ENCODE measurements at regions not wholly inside any gene's neighbourhood (a gene's known extent, or its start where the extent isn't known, plus 50 kb on each side); places are given as distances from the start of the nearest gene placed in this dataset.

DNA sequence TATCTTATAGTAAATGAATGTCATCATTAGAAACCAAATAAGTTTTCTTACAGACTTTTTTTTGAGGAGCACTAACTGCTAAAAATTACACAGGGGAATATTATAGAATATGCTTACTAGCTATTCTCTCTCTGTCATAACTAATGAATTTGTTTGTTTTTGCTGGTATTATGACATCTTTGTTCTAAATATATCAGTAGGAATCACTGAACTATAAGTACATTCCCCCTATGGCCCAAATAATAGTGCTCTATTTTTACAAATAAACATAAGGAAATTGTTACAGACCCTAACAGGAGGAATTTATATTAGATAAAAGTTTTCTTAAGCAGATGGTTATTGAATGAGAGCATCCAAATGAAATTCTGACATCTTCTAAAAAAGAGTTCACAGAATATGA is 83.0 kb upstream of the RIOK2 start:
- ATAC-seq (no peak), DNase-seq (ENCODE audit: low spot score) (no peak)
- CTCF ChIA-PET, result interaction anchor here (0.7 kb wide), 1 partner anchor 1530 kb away, joined by 3 read pairs; no protein-coding TSS in a partner anchor
- H3K36me3 Mint-ChIP-seq, result no peaks in the 10 kb centered on the region
- no peaks in the 10 kb centered on the region for H3K27me3 Mint-ChIP-seq (ENCODE audit: low read depth)
- peaks cover 10% of the 10 kb centered on the region for H3K9me3 Mint-ChIP-seq
- TF ChIP-seq, protein P1, sequence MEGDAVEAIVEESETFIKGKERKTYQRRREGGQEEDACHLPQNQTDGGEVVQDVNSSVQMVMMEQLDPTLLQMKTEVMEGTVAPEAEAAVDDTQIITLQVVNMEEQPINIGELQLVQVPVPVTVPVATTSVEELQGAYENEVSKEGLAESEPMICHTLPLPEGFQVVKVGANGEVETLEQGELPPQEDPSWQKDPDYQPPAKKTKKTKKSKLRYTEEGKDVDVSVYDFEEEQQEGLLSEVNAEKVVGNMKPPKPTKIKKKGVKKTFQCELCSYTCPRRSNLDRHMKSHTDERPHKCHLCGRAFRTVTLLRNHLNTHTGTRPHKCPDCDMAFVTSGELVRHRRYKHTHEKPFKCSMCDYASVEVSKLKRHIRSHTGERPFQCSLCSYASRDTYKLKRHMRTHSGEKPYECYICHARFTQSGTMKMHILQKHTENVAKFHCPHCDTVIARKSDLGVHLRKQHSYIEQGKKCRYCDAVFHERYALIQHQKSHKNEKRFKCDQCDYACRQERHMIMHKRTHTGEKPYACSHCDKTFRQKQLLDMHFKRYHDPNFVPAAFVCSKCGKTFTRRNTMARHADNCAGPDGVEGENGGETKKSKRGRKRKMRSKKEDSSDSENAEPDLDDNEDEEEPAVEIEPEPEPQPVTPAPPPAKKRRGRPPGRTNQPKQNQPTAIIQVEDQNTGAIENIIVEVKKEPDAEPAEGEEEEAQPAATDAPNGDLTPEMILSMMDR (IDR thresholded peaks at IDR 0.05), result no peak
- TF ChIP-seq FOXK1 (CRISPR knock-in tag; IDR thresholded peaks at IDR 0.05), result no peak
- TF ChIP-seq, protein P2, sequence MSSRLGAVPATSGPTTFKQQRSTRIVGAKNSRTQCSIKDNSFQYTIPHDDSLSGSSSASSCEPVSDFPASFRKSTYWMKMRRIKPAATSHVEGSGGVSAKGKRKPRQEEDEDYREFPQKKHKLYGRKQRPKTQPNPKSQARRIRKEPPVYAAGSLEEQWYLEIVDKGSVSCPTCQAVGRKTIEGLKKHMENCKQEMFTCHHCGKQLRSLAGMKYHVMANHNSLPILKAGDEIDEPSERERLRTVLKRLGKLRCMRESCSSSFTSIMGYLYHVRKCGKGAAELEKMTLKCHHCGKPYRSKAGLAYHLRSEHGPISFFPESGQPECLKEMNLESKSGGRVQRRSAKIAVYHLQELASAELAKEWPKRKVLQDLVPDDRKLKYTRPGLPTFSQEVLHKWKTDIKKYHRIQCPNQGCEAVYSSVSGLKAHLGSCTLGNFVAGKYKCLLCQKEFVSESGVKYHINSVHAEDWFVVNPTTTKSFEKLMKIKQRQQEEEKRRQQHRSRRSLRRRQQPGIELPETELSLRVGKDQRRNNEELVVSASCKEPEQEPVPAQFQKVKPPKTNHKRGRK (CRISPR knock-in tag; IDR thresholded peaks at IDR 0.05; ENCODE audit: borderline replicate concordance), result no peak
- no peak for TF ChIP-seq JAZF1 (CRISPR knock-in tag; IDR thresholded peaks at IDR 0.05)
- TF ChIP-seq, protein P3, sequence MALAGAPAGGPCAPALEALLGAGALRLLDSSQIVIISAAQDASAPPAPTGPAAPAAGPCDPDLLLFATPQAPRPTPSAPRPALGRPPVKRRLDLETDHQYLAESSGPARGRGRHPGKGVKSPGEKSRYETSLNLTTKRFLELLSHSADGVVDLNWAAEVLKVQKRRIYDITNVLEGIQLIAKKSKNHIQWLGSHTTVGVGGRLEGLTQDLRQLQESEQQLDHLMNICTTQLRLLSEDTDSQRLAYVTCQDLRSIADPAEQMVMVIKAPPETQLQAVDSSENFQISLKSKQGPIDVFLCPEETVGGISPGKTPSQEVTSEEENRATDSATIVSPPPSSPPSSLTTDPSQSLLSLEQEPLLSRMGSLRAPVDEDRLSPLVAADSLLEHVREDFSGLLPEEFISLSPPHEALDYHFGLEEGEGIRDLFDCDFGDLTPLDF (CRISPR knock-in tag; IDR thresholded peaks at IDR 0.05), result no peak
- TF ChIP-seq MXD4 (CRISPR knock-in tag; IDR thresholded peaks at IDR 0.05; ENCODE audit: borderline replicate concordance), result no peak
- TF ChIP-seq, protein P4, sequence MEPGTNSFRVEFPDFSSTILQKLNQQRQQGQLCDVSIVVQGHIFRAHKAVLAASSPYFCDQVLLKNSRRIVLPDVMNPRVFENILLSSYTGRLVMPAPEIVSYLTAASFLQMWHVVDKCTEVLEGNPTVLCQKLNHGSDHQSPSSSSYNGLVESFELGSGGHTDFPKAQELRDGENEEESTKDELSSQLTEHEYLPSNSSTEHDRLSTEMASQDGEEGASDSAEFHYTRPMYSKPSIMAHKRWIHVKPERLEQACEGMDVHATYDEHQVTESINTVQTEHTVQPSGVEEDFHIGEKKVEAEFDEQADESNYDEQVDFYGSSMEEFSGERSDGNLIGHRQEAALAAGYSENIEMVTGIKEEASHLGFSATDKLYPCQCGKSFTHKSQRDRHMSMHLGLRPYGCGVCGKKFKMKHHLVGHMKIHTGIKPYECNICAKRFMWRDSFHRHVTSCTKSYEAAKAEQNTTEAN (CRISPR knock-in tag; IDR thresholded peaks at IDR 0.05), result no peak
- no peak for TF ChIP-seq OVOL2 (CRISPR knock-in tag; IDR thresholded peaks at IDR 0.05; ENCODE audit: borderline replicate concordance)
- no peak for TF ChIP-seq SOX15 (CRISPR knock-in tag; IDR thresholded peaks at IDR 0.05)
- TF ChIP-seq, protein P5, sequence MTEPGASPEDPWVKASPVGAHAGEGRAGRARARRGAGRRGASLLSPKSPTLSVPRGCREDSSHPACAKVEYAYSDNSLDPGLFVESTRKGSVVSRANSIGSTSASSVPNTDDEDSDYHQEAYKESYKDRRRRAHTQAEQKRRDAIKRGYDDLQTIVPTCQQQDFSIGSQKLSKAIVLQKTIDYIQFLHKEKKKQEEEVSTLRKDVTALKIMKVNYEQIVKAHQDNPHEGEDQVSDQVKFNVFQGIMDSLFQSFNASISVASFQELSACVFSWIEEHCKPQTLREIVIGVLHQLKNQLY (CRISPR knock-in tag; IDR thresholded peaks at IDR 0.05), result no peak
- no peak for TF ChIP-seq TCF7 (CRISPR knock-in tag; IDR thresholded peaks at IDR 0.05; ENCODE audit: low read depth)
- no peak overlapping the region for H3K4me3 Mint-ChIP-seq
- no peak overlapping the region for H3K27ac Mint-ChIP-seq
- no peaks in the 10 kb centered on the region for H3K4me1 Mint-ChIP-seq
- POLR2A ChIA-PET, result no interaction called here

DNA sequence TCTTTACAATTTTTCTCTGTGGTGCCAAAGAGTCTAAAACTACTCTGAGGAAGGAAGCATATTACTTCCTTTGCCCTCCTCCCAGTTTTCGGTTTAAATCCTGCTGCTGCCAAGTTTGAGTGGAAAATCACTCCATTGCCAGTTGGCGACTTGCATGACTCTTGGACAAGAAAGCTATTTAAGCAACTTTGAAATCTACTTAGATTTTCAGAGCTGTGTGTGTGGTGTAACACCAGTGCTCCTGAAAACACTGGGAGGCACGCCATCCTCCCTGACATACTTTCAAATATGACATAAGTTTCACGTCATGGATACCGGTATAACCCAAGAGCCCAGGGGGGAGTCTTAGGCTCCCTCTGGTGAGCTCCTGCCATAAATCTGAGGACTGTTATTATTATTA is 83.5 kb upstream of the RIOK2 start:
- peaks cover 11% of the 10 kb centered on the region for H3K9me3 Mint-ChIP-seq
- H3K4me3 Mint-ChIP-seq, result no peak overlapping the region
- H3K27ac Mint-ChIP-seq, result no peak overlapping the region
- H3K27me3 Mint-ChIP-seq (ENCODE audit: low read depth), result no peaks in the 10 kb centered on the region
- no peaks in the 10 kb centered on the region for H3K4me1 Mint-ChIP-seq
- H3K36me3 Mint-ChIP-seq, result no peaks in the 10 kb centered on the region
- ATAC-seq, result no peak
- no peak for DNase-seq (ENCODE audit: low spot score)
- ChIA-PET POLR2A (no interaction called here), CTCF (no interaction called here)
- no peak for TF ChIP-seq ZNF121 (CRISPR knock-in tag; IDR thresholded peaks at IDR 0.05)
- no peak for TF ChIP-seq GTF2I (CRISPR knock-in tag; conservative IDR thresholded peaks at IDR 0.05)
- TF ChIP-seq, protein P6, sequence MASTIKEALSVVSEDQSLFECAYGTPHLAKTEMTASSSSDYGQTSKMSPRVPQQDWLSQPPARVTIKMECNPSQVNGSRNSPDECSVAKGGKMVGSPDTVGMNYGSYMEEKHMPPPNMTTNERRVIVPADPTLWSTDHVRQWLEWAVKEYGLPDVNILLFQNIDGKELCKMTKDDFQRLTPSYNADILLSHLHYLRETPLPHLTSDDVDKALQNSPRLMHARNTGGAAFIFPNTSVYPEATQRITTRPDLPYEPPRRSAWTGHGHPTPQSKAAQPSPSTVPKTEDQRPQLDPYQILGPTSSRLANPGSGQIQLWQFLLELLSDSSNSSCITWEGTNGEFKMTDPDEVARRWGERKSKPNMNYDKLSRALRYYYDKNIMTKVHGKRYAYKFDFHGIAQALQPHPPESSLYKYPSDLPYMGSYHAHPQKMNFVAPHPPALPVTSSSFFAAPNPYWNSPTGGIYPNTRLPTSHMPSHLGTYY (CRISPR knock-in tag; IDR thresholded peaks at IDR 0.05), result no peak
- TF ChIP-seq, protein P7, sequence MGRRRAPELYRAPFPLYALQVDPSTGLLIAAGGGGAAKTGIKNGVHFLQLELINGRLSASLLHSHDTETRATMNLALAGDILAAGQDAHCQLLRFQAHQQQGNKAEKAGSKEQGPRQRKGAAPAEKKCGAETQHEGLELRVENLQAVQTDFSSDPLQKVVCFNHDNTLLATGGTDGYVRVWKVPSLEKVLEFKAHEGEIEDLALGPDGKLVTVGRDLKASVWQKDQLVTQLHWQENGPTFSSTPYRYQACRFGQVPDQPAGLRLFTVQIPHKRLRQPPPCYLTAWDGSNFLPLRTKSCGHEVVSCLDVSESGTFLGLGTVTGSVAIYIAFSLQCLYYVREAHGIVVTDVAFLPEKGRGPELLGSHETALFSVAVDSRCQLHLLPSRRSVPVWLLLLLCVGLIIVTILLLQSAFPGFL (CRISPR knock-in tag; IDR thresholded peaks at IDR 0.05; ENCODE audit: borderline replicate concordance), result no peak
- no peak for TF ChIP-seq FOXK1 (CRISPR knock-in tag; IDR thresholded peaks at IDR 0.05)
- no peak for TF ChIP-seq ZNF263 (CRISPR knock-in tag; IDR thresholded peaks at IDR 0.05; ENCODE audit: low read depth)
- no peak for TF ChIP-seq NR2C2 (CRISPR knock-in tag; IDR thresholded peaks at IDR 0.05)
- TF ChIP-seq, protein P8, sequence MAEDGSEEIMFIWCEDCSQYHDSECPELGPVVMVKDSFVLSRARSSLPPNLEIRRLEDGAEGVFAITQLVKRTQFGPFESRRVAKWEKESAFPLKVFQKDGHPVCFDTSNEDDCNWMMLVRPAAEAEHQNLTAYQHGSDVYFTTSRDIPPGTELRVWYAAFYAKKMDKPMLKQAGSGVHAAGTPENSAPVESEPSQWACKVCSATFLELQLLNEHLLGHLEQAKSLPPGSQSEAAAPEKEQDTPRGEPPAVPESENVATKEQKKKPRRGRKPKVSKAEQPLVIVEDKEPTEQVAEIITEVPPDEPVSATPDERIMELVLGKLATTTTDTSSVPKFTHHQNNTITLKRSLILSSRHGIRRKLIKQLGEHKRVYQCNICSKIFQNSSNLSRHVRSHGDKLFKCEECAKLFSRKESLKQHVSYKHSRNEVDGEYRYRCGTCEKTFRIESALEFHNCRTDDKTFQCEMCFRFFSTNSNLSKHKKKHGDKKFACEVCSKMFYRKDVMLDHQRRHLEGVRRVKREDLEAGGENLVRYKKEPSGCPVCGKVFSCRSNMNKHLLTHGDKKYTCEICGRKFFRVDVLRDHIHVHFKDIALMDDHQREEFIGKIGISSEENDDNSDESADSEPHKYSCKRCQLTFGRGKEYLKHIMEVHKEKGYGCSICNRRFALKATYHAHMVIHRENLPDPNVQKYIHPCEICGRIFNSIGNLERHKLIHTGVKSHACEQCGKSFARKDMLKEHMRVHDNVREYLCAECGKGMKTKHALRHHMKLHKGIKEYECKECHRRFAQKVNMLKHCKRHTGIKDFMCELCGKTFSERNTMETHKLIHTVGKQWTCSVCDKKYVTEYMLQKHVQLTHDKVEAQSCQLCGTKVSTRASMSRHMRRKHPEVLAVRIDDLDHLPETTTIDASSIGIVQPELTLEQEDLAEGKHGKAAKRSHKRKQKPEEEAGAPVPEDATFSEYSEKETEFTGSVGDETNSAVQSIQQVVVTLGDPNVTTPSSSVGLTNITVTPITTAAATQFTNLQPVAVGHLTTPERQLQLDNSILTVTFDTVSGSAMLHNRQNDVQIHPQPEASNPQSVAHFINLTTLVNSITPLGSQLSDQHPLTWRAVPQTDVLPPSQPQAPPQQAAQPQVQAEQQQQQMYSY (CRISPR knock-in tag; IDR thresholded peaks at IDR 0.05), result no peak

All from WTC11 (cell line).